Gastrocnemius medialis (tissue), 4 donors: ENCODE measurements at regions not wholly inside any gene's neighbourhood (a gene's known extent, or its start where the extent isn't known, plus 50 kb on each side); places are given as distances from the start of the nearest gene placed in this dataset.

ENCODE experiments used
- ATAC-seq, 2 donors: fragments of 150-250 bp; one replicate each; pipeline ENCODE4 v1.9.1; 2016
- DNase-seq, 2 donors: peaks; one replicate each; pipeline ENCODE4 v3.0.0-alpha.2; 2019
- H3K27ac ChIP-seq, 4 donors: fragments of 200-600 bp; sonication (generic); 1 replicate in 1 of 4; 2 replicates in 3 of 4; pipeline ENCODE4 v1.5.1; 2016 to 2018; ENCODE audit warnings: mild to moderate bottlenecking in 2 of 4, moderate library complexity in 1 of 4
- H3K27me3 ChIP-seq, 3 donors: fragments of 200-600 bp; sonication (generic) in 2 of 3; 1 replicate in 1 of 3; 2 replicates in 2 of 3; pipeline versions ENCODE4 v1.5.1 to v1.6.0; 2016 to 2019; ENCODE audit warnings: mild to moderate bottlenecking in 1 of 3, moderate library complexity in 1 of 3
- H3K36me3 ChIP-seq, 2 donors: fragments of 200-600 bp; sonication (generic) in 1 of 2; one replicate each; pipeline ENCODE4 v1.5.1; 2017 to 2018
- H3K4me1 ChIP-seq, 2 donors: fragments of 200-600 bp; sonication (generic) in 1 of 2; one replicate each; pipeline ENCODE4 v1.5.1; 2016 to 2017; ENCODE audit warnings: mild to moderate bottlenecking in 2 of 2
- H3K4me3 ChIP-seq, 4 donors: fragments of 200-600 bp; sonication (generic) in 3 of 4; 1 replicate in 1 of 4; 2 replicates in 3 of 4; pipeline ENCODE4 v1.5.1; 2016 to 2019; ENCODE audit warnings: mild to moderate bottlenecking in 2 of 4
- H3K9me3 ChIP-seq, 3 donors: fragments of 200-600 bp; sonication (generic) in 2 of 3; 1 replicate in 1 of 3; 2 replicates in 2 of 3; pipeline ENCODE4 v1.5.1; 2016 to 2019
- POLR2A ChIP-seq, 2 donors: fragments of 450-650 bp; IDR thresholded peaks; one replicate each; pipeline ENCODE4 v1.6.1; 2017; ENCODE audit warnings: antibody characterized with exemption in 2 of 2, mild to moderate bottlenecking in 2 of 2, moderate library complexity in 2 of 2
- in situ Hi-C, 4 donors: fragments of 200-750 bp; cut with MboI; loops; one replicate each; pipeline versions ENCODE4 v1.15.0 to v1.8.0; 2017; ENCODE audit warnings: low sequenced_read_pairs in 4 of 4
- intact Hi-C: fragments of 100-400 bp; cut with DNase I; formaldehyde crosslinking; loops from one replicate; pipeline ENCODE4 v1.15.1; 2023; ENCODE audit warnings: low total_unique reads
- TF ChIP-seq, protein P1 (sequence below), 5 experiments: fragments of 450-650 bp in 3 of 5; fragments of 200-600 bp in 2 of 5; sonication (generic) in 2 of 5; IDR thresholded peaks in 4 of 5; conservative IDR thresholded peaks in 1 of 5; 1 replicate in 4 of 5; 2 replicates in 1 of 5; pipeline ENCODE4 v1.5.1; 2016 to 2019; ENCODE audit warnings: antibody characterized with exemption in 5 of 5, mild to moderate bottlenecking in 3 of 5, moderate library complexity in 3 of 5

DNA sequence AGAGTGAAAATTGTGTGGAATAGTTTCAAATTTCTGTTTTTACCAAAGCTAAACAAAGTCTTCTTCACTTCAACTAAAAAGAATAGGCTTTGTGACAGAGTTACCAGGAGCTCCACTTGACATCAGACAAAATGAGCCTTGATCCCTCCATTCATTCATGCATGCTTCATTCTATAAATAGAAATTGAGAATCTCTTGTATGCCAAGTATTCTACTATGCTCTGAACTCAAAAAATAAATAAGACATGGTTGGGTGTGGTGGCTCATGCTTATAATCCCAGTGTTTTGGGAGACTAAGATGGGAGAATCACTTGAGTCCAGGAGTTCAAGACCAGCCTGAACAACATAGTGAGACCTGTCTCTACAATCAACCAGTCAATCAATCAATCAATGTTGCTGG is 236.6 kb upstream of the FAM83B start:
- no peaks in the 10 kb centered on the region for H3K36me3 ChIP-seq
- in situ Hi-C loops, result no loop called here
- H3K4me1 ChIP-seq, result peaks cover 0 to 7% of the 10 kb centered on the region in 2 donors
- intact Hi-C loops, result no loop called here
- DNase-seq, result no peak
- no peak overlapping the region for H3K27ac ChIP-seq
- H3K4me3 ChIP-seq, result no peak overlapping the region
- ATAC-seq, result no peak
- TF ChIP-seq POLR2A (IDR thresholded peaks at IDR 0.05), result no peak
- TF ChIP-seq, protein P1, sequence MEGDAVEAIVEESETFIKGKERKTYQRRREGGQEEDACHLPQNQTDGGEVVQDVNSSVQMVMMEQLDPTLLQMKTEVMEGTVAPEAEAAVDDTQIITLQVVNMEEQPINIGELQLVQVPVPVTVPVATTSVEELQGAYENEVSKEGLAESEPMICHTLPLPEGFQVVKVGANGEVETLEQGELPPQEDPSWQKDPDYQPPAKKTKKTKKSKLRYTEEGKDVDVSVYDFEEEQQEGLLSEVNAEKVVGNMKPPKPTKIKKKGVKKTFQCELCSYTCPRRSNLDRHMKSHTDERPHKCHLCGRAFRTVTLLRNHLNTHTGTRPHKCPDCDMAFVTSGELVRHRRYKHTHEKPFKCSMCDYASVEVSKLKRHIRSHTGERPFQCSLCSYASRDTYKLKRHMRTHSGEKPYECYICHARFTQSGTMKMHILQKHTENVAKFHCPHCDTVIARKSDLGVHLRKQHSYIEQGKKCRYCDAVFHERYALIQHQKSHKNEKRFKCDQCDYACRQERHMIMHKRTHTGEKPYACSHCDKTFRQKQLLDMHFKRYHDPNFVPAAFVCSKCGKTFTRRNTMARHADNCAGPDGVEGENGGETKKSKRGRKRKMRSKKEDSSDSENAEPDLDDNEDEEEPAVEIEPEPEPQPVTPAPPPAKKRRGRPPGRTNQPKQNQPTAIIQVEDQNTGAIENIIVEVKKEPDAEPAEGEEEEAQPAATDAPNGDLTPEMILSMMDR (IDR thresholded peaks at IDR 0.05 in 4 of 5, conservative IDR thresholded peaks at IDR 0.05 in 1 of 5), result no peak
- no peaks in the 10 kb centered on the region for H3K9me3 ChIP-seq
- H3K27me3 ChIP-seq, result no peaks in the 10 kb centered on the region

DNA sequence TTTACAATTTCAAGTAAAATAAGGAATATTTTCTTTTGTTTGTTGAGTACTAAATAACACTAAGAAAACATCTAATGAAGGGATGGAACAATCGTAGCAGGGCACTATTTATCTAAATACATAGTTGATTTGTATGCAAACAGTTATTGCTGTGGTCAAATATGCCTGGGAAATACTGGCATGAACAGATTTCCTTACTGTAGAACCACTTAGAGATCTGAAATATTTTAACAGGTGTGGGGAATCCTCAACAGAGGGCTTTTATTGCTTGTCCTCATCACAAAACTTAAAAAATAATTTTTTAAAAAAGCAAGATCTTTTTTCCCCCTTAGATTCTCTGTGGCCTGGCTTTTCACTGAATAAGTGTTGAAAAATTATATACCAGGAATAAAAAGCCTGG is 233.0 kb upstream of the FAM83B start:
- no peaks in the 10 kb centered on the region for H3K36me3 ChIP-seq
- H3K27ac ChIP-seq, result no peak overlapping the region
- H3K4me3 ChIP-seq, result no peak overlapping the region
- in situ Hi-C loops (no loop called here), intact Hi-C loops (no loop called here)
- no peaks in the 10 kb centered on the region for H3K27me3 ChIP-seq
- TF ChIP-seq, protein P1 (IDR thresholded peaks at IDR 0.05 in 4 of 5, conservative IDR thresholded peaks at IDR 0.05 in 1 of 5), result no peak
- TF ChIP-seq POLR2A (IDR thresholded peaks at IDR 0.05), result no peak
- DNase-seq, result no peak
- no peaks in the 10 kb centered on the region for H3K9me3 ChIP-seq
- no peak for ATAC-seq
- H3K4me1 ChIP-seq, result peaks cover 5 to 11% of the 10 kb centered on the region in 2 donors

DNA sequence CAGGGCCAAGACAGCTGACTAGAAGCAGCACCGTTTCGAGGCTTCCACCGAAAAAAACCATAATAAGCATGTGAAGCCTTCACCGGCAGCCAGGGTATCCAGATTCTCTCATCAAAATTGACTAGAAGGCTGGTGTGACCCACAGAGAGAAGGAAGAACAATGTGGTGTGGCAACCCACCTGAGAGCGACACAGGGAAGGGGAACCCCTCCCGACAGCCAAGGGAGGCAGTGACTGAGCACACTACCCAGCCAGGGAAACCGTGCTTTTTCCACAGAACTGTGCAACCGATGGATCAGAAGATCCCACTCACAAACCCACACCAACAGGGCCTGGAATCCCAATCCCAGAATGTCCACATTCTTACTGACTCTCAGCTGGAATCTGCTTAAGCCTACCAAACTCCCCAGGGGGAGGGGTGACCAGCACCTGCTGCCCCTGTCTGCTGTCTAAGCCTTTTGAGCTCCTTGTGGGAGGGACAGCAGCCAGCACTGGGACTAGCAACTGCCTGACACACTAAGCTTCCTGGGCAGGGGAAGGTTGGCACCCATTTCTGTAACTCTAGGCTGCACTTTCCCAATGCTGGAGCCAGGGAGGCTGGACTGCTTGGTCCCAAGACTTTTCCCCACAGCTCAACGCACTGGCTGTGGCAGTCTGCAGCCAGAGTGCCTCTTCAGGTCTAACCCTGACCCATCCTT is 231.9 kb upstream of the FAM83B start:
- Histone ChIP-seq H3K27me3 (no peaks in the 10 kb centered on the region), H3K27ac (peak overlapping the region in 2 of 4 donors; percentile 36 to 53), H3K4me1 (peaks cover 15 to 18% of the 10 kb centered on the region in 2 donors), H3K36me3 (no peaks in the 10 kb centered on the region), H3K4me3 (no peak overlapping the region), H3K9me3 (no peaks in the 10 kb centered on the region)
- intact Hi-C loops (no loop called here), in situ Hi-C loops (no loop called here)
- TF ChIP-seq, protein P1 (IDR thresholded peaks at IDR 0.05 in 4 of 5, conservative IDR thresholded peaks at IDR 0.05 in 1 of 5), result no peak
- ATAC-seq, result peak; percentile 88 to 95
- DNase-seq, result peak; percentile 44 to 76

DNA sequence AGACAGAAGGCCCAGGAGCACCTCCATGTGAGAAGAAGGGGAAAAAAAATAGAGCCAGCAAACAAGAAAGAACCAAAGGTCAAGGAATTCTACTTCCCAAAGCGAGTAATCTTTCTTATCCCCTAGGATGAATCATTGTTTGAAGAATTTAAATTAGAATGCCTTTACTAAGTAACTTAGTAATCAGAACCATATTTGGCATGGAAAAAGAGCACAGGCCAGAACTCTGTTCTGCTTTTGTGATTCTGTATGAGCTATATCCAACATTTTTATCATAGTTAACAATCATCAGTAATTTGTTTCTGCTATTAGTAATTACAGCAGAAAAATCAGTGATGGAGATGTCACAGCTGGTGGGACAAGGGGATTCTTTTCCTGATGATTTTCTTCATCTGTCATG is 228.8 kb upstream of the FAM83B start:
- TF ChIP-seq, protein P1 (IDR thresholded peaks at IDR 0.05 in 4 of 5, conservative IDR thresholded peaks at IDR 0.05 in 1 of 5), result no peak
- TF ChIP-seq POLR2A (IDR thresholded peaks at IDR 0.05), result no peak
- H3K36me3 ChIP-seq, result no peaks in the 10 kb centered on the region
- intact Hi-C loops (no loop called here), in situ Hi-C loops (no loop called here)
- H3K27ac ChIP-seq, result peak overlapping the region in 1 of 4 donors; percentile 62
- no peak overlapping the region for H3K4me3 ChIP-seq
- no peaks in the 10 kb centered on the region for H3K27me3 ChIP-seq
- H3K4me1 ChIP-seq, result peaks cover 15% of the 10 kb centered on the region in 2 donors
- ATAC-seq (no peak), DNase-seq (no peak)
- no peaks in the 10 kb centered on the region for H3K9me3 ChIP-seq

DNA sequence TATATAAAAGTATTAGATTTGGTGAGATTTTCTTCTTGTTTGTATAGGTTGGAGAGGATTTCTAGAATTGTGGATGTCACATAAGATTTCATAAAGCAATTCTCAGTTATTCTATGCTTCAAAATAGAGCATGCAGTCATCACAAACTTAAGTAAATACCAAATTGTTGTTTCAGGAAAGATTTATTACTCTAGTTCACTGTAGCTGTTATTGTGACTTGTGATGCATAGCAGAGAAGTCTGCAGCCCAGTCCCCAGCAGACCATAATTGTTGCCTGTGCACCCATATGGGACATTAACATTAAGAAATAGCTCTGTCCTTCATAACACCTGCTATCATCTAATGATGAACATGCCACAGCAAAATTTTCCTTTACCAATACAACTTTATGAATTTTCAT is 228.0 kb upstream of the FAM83B start:
- Histone ChIP-seq H3K4me1 (peaks cover 15% of the 10 kb centered on the region in 2 donors), H3K27ac (peak overlapping the region in 1 of 4 donors; percentile 62), H3K9me3 (no peaks in the 10 kb centered on the region), H3K36me3 (no peaks in the 10 kb centered on the region), H3K27me3 (no peaks in the 10 kb centered on the region), H3K4me3 (no peak overlapping the region)
- in situ Hi-C loops, result no loop called here
- intact Hi-C loops, result no loop called here
- ATAC-seq (no peak), DNase-seq (no peak)
- TF ChIP-seq POLR2A (IDR thresholded peaks at IDR 0.05), result no peak
- TF ChIP-seq, protein P1 (IDR thresholded peaks at IDR 0.05 in 4 of 5, conservative IDR thresholded peaks at IDR 0.05 in 1 of 5), result no peak
